Ectodermal cell (in vitro differentiated cells): ENCODE measurements at regions not wholly inside any gene's neighbourhood (a gene's known extent, or its start where the extent isn't known, plus 50 kb on each side); places are given as distances from the start of the nearest gene placed in this dataset.

ENCODE experiments used
- H3K27ac ChIP-seq: 2 replicates; pipeline ENCODE4 v1.7.0; 2013; ENCODE audit warnings: mild to moderate bottlenecking, low read depth, low read length; ENCODE audit not compliant: insufficient read depth, poor library complexity, severe bottlenecking
- H3K27me3 ChIP-seq: 2 replicates; pipeline ENCODE4 v1.7.0; 2013; ENCODE audit warnings: mild to moderate bottlenecking, low read length; ENCODE audit not compliant: insufficient read depth, control insufficient read depth, poor library complexity, severe bottlenecking
- H3K36me3 ChIP-seq: one replicate; pipeline ENCODE4 v1.7.0; 2013; ENCODE audit warnings: low read length; ENCODE audit not compliant: control insufficient read depth, insufficient read depth
- H3K4me1 ChIP-seq: one replicate; pipeline ENCODE4 v1.7.0; 2013; ENCODE audit warnings: low read length; ENCODE audit not compliant: control insufficient read depth, insufficient read depth
- H3K4me3 ChIP-seq: 2 replicates; pipeline ENCODE4 v1.7.0; 2013; ENCODE audit warnings: low read depth, low read length, control low read depth; ENCODE audit not compliant: insufficient read depth
- H3K9me3 ChIP-seq: 2 replicates; pipeline ENCODE4 v1.7.0; 2013; ENCODE audit warnings: mild to moderate bottlenecking, low read length, moderate library complexity; ENCODE audit not compliant: control insufficient read depth
- WGBS, 2 experiments: methylation state at CpG; one replicate each; pipeline ENCODE4 v1.1.7; 2013; ENCODE audit warnings: missing lambda C conversion rate in 2 of 2; 5-methylcytosine and 5-hydroxymethylcytosine counted together

GRCh38 chr1:63004868-63005267 is 220.9 kb downstream of the ATG4C start:
- 78 to 90% methylated on average over 1 of the region's 1 CpG for WGBS, 2 experiments
- H3K4me1 ChIP-seq, result peaks cover 14% of the 10 kb centered on the region
- H3K9me3 ChIP-seq, result no peaks in the 10 kb centered on the region
- no peaks in the 10 kb centered on the region for H3K36me3 ChIP-seq
- no peak overlapping the region for H3K27ac ChIP-seq
- no peak overlapping the region for H3K4me3 ChIP-seq
- no peaks in the 10 kb centered on the region for H3K27me3 ChIP-seq

GRCh38 chr1:63005812-63006211 is 221.9 kb downstream of the ATG4C start:
- Histone ChIP-seq H3K27ac (no peak overlapping the region), H3K36me3 (no peaks in the 10 kb centered on the region), H3K4me1 (peaks cover 12% of the 10 kb centered on the region), H3K4me3 (no peak overlapping the region), H3K27me3 (no peaks in the 10 kb centered on the region), H3K9me3 (no peaks in the 10 kb centered on the region)
- WGBS, 2 experiments, result 96 to 98% methylated on average over 2 to 3 of the region's 3 CpGs

- Histone ChIP-seq H3K4me3 (no peak overlapping the region), H3K27ac (no peak overlapping the region), H3K36me3 (no peaks in the 10 kb centered on the region), H3K27me3 (no peaks in the 10 kb centered on the region), H3K4me1 (peaks cover 17% of the 10 kb centered on the region), H3K9me3 (no peaks in the 10 kb centered on the region)
- WGBS, 2 experiments, result 90 to 94% methylated on average over 3 of the region's 3 CpGs
These were observed 225.5 kb downstream of the ATG4C start for GRCh38 chr1:63009421-63009820.

- Histone ChIP-seq H3K27ac (peak overlapping the region; percentile 70), H3K36me3 (no peaks in the 10 kb centered on the region), H3K27me3 (no peaks in the 10 kb centered on the region), H3K4me1 (peaks cover 17% of the 10 kb centered on the region), H3K4me3 (no peak overlapping the region), H3K9me3 (no peaks in the 10 kb centered on the region)
- 48 to 52% methylated on average over 6 to 8 of the region's 8 CpGs for WGBS, 2 experiments
These were observed 227.2 kb downstream of the ATG4C start for GRCh38 chr1:63010913-63011660.

GRCh38 chr1:63012339-63012738 is 228.4 kb downstream of the ATG4C start:
- H3K36me3 ChIP-seq, result no peaks in the 10 kb centered on the region
- no peak overlapping the region for H3K27ac ChIP-seq
- H3K4me3 ChIP-seq, result no peak overlapping the region
- WGBS, 2 experiments, result 85 to 86% methylated on average over 4 to 6 of the region's 6 CpGs
- no peaks in the 10 kb centered on the region for H3K27me3 ChIP-seq
- H3K4me1 ChIP-seq, result peaks cover 17% of the 10 kb centered on the region
- H3K9me3 ChIP-seq, result no peaks in the 10 kb centered on the region

- Histone ChIP-seq H3K27me3 (no peaks in the 10 kb centered on the region), H3K9me3 (no peaks in the 10 kb centered on the region), H3K4me3 (no peak overlapping the region), H3K36me3 (no peaks in the 10 kb centered on the region), H3K27ac (no peak overlapping the region), H3K4me1 (peaks cover 17% of the 10 kb centered on the region)
- WGBS, 2 experiments, result 94 to 100% methylated on average over 1 of the region's 2 CpGs
These were observed 230.3 kb downstream of the ATG4C start for GRCh38 chr1:63014267-63014666.

- Histone ChIP-seq H3K9me3 (no peaks in the 10 kb centered on the region), H3K27me3 (no peaks in the 10 kb centered on the region), H3K27ac (no peak overlapping the region)
These were observed 238.4 kb downstream of the ATG4C start for GRCh38 chr1:63022319-63022718.

GRCh38 chr1:63023171-63023570 is 239.2 kb downstream of the ATG4C start:
- 81 to 82% methylated on average over 7 of the region's 7 CpGs for WGBS, 2 experiments
- no peaks in the 10 kb centered on the region for H3K9me3 ChIP-seq
- H3K27me3 ChIP-seq, result no peaks in the 10 kb centered on the region
- H3K4me1 ChIP-seq, result no peaks in the 10 kb centered on the region
- H3K4me3 ChIP-seq, result no peak overlapping the region
- H3K36me3 ChIP-seq, result no peaks in the 10 kb centered on the region
- no peak overlapping the region for H3K27ac ChIP-seq

More at GRCh38 chr1:63022319-63022718, 238.4 kb downstream of the ATG4C start:
- H3K36me3 ChIP-seq, result no peaks in the 10 kb centered on the region
- no peak overlapping the region for H3K4me3 ChIP-seq
- 47 to 89% methylated on average over 1 to 2 of the region's 2 CpGs for WGBS, 2 experiments
- no peaks in the 10 kb centered on the region for H3K4me1 ChIP-seq

- 100% methylated on average over 1 of the region's 1 CpG for WGBS, 2 experiments
- H3K27ac ChIP-seq, result no peak overlapping the region
- no peak overlapping the region for H3K4me3 ChIP-seq
- no peaks in the 10 kb centered on the region for H3K27me3 ChIP-seq
- H3K36me3 ChIP-seq, result no peaks in the 10 kb centered on the region
- H3K4me1 ChIP-seq, result no peaks in the 10 kb centered on the region
- no peaks in the 10 kb centered on the region for H3K9me3 ChIP-seq
These were observed 239.7 kb downstream of the ATG4C start for GRCh38 chr1:63023637-63024036.

- Histone ChIP-seq H3K4me1 (no peaks in the 10 kb centered on the region), H3K27me3 (no peaks in the 10 kb centered on the region), H3K4me3 (no peak overlapping the region), H3K36me3 (no peaks in the 10 kb centered on the region), H3K27ac (no peak overlapping the region), H3K9me3 (no peaks in the 10 kb centered on the region)
- 67% methylated on average over 1 of the region's 1 CpG for WGBS, 2 experiments
These were observed 240.2 kb downstream of the ATG4C start for GRCh38 chr1:63024132-63024531.
